CD4-positive, alpha-beta T cell treated with Interferon gamma for 1 hour (primary cell): ENCODE measurements at regions not wholly inside any gene's neighbourhood (a gene's known extent, or its start where the extent isn't known, plus 50 kb on each side); places are given as distances from the start of the nearest gene placed in this dataset.
"Not testable (repeated sequence)": the region's sequence is repeated elsewhere in the genome, so short reads cannot be mapped to it uniquely, and the experiment has no call there.

Experiments
- DNase-seq: peaks from one replicate; pipeline ENCODE4 v3.0.0-alpha.2; 2020

DNA sequence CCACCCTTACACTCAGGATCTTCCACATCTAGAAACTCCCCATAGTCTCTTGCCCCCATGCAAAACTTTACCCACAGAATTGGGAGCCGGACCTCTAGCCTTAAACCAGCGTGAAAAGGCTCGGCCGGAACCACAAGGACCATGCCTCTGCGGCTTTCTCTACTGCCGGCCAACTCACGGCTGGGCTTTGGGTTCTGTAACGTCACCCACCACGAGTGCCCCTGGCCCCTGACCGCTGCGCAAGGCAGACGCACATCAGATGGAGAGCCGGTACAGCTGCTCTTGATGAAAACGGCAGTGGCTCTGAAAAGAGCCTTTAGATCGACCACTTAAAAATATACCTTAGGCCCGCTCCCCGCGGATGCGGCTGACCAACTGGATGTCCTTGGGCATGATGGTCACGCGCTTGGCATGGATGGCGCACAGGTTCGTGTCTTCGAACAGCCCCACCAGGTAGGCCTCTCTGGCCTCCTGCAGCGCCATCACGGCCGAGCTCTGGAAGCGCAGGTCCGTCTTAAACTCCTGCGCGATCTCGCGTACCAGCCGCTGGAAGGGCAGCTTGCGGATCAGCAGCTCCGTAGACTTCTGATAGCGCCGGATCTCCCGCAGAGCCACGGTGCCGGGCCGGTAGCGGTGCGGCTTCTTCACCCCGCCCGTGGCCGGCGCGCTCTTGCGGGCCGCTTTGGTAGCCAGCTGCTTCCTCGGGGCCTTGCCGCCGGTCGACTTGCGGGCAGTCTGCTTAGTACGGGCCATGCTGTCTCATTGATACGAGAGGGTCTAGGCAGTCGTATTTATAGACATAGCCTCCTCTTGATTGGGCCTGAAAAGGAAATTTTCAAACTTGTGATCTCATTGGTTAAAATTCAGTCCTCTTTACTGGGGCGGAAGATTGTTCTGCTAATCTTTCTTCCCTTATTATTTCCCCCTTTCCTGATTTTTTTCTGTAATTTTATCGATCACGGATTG, 66.3 kb downstream of the FAM72C start:
- peak; percentile 13 for DNase-seq

DNA sequence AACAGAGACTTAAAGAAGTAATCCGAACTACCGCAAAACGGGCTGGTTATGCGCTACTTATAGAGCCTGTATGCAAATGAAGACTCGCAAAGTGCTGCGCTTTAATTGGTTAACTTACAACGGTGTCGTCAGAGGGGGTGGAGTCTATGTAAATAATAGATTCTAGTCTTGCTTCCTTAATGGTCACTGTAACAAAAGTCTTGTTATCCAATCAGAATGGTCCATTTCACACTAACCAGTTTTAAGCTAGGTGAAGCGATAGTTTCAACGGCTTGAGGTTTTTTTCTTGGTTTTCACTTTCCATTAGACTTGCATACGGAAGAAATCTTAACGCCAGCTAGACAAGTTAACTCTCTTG, 67.2 kb downstream of the FAM72C start:
- not testable (repeated sequence) for DNase-seq

DNA sequence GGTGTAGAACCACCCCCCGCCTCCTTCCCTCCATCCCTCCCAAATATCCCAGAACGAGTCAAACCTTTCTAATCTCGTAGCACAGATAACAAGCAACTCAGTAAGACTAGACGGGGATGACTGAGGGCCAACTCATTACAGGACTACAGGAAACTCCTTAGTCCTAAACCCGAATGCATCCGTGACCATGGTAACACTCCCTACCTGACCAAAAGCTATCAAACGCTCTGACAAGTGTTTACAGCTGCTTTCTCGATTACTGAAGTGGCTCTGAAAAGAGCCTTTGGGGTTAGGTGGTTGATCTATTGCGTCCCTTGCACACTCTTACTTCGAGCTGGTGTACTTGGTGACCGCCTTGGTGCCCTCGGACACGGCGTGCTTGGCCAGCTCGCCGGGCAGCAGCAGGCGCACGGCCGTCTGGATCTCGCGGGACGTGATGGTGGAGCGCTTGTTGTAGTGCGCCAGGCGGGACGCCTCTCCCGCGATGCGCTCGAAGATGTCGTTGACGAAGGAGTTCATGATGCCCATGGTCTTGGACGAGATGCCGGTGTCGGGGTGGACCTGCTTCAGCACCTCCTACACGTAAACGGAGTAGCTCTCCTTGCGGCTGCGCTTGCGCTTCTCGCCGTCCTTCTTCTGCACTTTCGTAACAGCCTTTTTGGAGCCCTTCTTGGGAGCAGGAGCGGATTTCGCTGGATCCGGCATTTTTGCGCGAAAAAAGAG, 67.7 kb downstream of the FAM72C start:
- peak; percentile 5 for DNase-seq

DNA sequence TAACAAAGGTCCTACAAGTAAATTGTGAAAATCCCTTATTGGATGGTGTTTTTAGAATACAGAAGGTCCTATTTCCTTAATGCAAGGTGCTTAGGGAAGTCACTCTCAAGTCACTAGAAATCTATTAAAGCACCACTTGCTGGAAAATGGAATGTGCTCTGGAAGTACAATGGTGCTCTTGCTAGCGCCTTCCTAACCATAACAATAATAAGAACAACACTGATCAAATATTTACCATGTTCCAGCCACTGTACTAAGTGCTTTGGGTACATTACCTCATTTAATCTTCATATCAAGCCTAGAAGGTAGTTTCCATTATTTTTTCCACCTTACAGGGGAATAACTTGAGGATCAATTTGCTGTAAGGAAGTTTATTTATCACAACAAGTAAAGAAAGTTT, 75.4 kb downstream of the FAM72C start:
- not testable (repeated sequence) for DNase-seq

DNA sequence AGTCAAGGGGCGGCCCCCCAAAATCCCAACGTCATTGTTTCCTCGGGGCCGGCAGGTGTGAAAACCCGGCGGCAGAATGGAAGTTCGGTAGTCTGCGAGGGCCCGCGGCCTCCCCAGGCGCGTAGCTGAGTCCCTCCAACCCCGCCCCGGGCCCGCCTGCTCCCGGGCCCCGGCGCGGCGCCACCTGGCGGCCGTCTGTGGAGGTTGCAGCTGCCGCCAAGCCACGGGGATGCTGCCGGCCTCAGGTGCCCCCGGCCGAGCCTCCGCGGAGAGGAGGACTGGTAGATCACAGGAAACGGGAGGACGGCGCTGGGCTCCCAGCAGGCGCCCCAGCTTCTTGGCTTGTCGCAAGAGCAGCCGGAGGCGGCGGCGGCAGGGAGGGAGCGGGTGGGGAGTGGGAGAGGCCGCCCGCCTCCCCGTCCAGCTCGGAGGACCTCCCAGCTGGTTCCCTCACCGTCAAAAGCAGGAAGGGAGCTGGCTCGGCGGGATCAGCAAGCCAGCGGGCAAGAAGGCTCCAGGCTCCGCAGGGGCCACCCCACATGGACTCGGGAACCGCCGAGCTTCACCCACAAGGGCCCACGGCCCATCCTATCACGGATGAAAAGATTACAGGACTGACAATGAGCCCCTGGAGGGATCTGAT, 86.7 kb downstream of the FAM72C start:
- DNase-seq, result peak; percentile 77

DNA sequence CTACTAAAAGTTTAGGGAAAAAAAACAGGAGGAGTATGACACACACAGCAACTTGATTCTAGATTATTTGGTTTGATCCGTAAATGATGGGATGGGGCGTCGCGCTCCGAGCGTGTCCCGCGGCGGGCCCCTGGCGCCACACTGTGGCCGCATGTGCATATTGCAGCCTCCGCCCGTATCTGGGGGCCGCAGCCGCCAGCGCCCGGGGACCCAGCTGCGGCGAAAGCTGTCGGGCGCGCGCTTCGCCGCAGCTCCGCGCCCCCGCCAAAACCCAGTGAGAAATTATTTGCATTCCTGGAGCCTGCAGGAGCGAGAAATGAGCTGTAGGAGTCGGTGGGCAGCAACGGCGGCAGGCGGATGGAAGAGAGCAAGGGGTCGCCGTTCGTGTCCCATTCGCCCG, 87.3 kb downstream of the FAM72C start:
- DNase-seq, result peak; percentile 53

DNA sequence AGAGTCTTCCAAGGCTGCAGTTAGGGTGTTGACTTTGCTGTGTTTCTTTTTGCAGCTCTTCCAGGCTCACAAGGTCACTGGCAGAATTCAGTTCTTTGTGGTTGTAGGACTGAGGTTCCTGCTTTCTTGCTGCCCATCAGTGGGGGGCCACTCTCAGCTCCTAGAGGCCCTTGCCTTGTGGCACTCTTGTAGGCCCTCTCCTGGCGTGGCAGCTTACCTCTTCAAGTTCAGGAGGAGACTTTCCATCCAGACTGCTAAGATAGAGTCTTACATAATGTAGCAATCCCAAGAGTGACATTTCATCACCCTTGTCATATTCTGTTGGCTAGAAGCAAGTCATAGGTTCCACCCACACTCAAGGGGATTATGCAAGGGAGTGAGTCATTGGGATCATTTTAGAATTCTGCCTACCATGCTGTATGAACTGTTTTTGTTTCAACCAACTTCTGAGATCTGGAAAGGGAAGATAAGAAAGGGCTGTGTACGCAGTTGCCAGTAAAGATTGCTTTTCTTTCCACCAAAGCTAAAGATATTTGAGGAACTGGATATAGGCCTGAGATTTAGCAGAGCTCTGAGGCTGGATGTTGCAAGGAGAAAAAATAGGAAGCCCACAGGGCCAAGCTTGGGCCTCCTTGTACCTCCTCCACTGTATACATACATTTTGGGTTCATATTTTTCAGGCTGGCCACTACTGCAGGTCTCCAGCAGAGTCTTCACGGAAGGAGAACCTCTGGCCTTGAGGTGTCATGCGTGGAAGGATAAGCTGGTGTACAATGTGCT, 91.8 kb downstream of the FAM72C start:
- peak; percentile 22 for DNase-seq

DNA sequence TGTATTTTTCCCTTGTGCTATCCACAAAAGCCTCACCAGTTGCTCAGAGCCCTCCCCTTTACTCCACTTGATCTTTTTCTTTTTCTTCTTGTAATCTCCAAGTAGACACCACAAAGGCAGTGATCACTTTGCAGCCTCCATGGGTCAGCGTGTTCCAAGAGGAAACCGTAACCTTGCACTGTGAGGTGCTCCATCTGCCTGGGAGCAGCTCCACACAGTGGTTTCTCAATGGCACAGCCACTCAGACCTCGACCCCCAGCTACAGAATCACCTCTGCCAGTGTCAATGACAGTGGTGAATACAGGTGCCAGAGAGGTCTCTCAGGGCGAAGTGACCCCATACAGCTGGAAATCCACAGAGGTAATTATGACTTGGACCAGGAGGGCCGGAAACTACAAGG, 95.8 kb downstream of the FAM72C start:
- DNase-seq, result not testable (repeated sequence)

DNA sequence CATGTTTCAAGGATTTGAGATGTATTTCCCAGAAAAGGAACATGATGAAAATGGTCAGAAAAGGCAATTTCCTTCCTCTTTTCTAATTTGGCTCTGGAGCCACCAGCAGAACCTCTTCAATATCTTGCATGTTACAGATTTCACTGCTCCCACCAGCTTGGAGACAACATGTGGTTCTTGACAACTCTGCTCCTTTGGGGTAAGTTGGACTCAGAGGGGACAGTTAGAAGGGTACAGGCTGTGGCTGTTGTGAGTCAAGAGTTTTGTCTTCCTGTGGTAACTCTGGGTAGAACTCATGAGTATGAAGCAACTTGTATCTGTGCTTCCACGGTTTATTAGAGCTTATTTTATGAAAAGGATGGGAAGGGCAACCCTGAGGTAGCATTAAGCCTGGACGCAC, 97.2 kb downstream of the FAM72C start:
- DNase-seq, result not testable (repeated sequence)

DNA sequence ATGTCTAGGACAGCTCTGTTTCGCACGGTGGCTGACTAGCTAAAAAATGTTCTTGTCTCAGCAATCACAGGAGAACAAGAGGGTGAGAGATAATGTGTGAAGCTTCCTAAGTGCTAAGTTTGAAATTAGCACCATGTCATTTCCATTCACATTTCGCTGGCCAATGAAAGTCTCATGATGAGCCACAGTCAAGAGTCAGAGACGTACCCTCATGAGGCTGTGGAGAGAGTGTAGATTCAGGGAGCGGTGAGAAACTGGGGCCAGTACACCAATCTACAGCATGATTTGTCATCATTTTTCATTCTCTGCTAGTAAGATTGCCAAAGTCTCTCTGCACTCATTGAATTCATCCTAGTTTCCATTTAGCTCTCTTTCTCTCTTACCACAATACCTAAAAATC, 98.1 kb downstream of the FAM72C start:
- not testable (repeated sequence) for DNase-seq

DNA sequence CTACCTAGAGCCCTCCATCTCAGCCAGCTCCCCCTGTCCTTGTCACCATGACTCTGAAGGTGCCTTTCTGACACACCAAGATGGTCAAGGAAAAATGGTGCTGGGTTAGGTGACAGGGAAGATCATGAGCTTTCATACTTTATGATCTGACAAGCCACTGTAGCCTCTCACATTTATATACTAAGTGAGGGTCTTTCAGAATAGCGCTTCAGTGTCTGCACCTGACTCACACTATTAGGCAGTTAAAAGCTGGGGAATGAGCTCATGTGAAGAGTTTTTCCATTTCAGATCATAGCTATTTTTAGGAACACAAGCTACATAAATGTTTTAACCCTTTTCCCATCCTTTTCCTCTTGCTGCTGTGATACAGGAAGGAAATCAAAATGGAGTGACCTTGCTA, 101.4 kb downstream of the FAM72C start:
- not testable (repeated sequence) for DNase-seq

DNA sequence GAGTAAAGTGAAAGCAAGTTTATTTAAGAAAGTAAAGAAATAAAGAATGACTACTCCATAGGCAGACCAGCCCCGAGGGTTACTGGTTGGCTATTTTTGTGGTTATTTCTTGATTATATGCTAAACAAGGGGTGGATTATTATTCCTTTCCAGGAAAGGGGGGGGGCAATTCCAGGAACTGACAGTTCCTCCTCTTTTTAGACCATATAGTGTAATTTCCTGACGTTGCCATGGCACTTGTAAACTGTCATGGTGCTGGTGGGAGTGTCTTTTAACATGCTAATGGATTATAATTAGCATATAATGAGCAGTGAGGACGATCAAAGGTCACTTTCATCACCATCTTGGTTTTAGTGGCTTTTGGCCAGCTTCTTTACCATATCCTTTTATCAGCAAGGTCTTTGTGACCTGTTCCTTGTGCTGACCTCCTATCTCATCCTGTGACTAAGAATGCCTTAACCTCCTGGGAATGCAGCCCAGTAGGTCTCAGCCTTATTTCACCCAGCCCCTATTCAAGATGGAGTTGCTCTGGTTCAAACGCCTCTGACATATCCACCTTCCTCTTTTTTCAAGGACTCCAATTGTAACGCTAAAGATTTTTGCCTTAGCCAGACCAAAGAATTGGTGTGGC, 104.1 kb downstream of the FAM72C start:
- peak; percentile 29 for DNase-seq

DNA sequence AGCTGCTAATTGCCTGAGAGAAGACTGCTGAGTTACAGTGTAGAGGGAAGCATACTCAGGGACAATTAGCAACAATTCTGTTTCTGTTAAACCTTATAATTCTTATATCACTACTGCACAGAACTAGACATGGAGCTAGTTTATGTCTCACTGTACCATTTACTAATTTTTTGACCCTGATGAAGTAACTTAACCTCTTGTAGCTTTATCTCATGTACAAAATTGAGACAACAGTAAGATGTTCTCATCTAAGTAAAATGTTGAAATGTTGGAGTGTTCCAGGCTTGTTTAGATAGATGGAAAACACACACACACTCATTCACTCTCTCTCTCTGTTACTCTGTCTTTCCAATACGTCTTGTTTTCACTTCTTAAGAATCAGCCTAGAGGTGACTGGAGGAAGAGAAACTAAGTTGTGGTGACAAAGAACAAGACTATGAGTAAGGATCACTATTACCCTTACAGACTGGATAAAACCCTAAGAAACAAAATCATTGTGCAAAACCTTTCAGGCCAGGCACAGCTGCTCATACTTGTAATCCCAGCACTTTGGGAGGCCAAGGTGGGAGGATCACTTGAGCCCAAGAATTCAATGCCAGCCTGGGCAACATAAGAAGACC, 107.8 kb downstream of the FAM72C start:
- not testable (repeated sequence) for DNase-seq

DNA sequence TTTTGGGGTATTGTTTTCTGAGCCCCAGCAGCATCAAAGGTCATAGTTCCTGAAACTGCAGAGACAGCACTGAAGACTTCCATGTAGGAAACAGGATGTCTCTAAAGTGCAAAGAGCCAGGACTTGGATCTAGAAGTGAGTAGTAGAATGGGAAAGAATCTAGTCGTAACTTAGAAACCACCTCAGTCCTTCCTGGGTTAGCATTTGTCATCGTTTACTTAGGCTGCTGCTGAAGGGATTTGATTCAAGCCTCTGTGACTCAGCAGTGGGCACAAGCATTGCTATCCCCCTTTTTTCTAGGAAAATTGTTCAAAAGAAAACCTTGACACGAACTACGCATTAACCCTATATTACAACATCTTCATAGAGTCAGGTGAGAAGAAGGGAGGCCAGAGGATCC, 109.1 kb downstream of the FAM72C start:
- DNase-seq, result not testable (repeated sequence)

DNA sequence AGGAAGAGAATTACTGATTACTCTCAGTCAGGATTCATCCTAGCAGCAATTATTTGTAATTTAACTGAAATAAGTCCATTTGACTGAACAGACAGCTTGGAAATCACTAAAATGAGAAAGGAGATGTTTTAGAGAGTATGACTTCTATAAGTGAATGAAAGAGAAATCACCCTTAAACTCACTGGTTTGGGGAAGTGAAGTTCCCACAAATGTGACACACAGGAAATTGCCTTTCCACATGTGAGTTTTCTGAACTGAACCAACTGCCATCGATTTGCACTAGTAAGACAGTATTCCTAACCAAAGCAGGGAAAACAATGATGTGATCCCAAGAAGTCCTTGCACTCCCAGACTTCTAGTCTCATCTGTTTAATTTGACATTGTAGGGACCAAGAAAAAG, 110.5 kb downstream of the FAM72C start:
- DNase-seq, result not testable (repeated sequence)

DNA sequence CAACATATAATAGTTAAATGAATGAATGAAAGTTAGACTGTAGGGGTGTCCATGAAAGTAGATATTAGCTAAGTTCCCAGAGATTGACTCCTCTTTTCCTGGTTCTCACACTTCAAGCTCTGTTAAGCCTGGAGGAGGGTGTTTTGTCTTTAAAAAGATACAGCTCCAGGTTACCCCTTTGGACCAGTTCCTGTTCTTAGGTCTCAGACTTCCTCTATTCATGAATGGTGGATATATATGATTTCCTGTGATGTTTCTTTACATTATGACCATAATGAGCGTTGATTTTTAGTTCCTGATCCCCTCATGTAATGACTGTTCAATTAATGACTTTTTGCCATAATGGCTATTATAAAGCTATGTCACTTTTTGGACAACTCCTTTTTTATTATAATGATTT, 115.9 kb downstream of the FAM72C start:
- not testable (repeated sequence) for DNase-seq

DNA sequence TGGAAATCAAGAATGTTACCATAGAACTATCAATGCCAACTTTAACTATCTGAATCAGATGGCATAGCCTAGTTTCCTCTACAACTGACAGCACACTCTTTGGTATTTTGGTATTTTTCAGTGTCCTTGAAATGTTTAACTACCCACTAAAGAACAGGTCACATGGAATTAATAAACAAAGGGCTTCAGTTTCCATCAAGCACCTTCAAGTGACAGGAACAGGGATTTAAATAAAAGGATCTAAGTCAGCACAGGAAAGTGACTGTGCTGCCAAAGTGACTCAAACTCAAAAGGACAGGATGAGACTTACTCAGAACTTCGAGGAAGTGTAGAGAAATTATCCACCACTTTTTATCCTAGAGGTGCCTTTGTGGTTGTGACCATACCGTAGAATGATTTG, 117.7 kb downstream of the FAM72C start:
- not testable (repeated sequence) for DNase-seq

DNA sequence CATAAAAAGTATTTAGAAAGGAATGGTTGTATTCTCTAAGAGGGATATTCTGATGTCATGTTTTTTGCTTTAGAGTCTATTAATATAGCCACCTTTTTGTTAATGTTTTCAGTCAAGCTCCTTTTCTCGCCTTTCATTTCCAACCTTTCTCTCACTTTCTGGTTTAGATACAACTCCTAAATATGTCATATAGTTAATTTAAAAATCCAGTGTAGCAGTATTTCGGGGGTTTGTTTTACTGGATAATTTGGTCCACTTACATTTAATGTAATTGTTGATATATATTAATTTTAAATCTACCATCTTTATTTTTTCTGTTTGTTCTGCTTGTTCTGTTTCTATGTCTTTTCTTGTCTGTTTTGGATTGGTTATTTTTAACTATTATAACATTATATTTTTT, 121.1 kb downstream of the FAM72C start:
- not testable (repeated sequence) for DNase-seq

DNA sequence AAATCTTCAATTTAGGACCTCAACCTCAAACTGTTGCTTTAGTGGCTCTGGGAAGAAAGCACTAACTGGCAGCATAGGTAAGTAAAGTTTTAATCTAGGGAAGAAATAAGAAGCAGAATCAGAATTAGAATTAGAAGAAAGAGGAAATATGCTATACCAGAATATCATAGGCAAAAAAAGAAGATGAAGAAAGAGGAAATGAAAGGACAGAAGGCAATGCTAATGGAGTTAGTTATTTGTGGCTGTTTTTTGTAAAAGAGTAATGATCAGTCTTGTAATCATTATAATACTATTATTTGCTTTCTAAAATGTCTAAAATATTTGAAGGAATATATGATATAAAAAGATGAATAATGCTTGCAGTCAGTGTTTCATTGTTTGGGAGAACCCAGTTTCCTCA, 122.9 kb downstream of the FAM72C start:
- not testable (repeated sequence) for DNase-seq

DNA sequence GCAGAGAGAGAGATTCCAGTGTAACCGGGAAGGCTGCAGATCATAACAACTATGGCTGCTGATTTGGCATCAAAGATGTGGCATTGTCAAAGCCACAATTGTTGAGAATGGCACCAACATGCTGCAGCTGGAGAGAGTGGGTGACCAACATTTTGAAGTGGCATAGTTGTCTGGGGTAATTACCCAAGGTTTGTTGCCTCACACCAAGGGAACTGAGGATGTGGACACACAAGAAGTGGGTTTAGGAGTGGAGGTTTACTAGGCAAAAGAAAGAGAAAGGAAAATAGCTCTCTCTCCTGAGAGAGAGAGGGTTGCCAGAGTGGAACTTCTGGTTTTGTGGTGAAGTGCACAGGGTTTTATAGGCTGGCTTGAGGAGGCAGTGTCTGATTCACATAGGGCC, 126.6 kb downstream of the FAM72C start:
- DNase-seq, result not testable (repeated sequence)

DNA sequence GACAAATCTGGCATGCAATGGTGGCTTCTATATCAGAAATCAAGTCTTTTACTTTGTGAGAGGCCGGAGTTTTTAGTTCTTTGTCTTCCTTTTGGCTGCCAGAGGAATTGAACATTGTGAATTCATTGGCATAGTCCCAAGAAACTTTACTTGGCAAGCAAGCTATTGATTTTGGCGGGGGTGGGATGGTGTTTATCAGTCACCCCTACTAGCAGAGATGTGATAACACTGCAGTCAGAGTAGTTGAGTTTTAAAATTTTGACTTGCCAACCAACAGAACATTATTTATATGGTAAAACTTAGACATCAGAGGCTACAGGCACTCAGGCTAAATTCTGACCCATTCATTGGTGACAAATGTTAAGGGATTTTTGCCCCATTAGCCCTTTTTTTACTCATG, 129.7 kb downstream of the FAM72C start:
- not testable (repeated sequence) for DNase-seq

DNA sequence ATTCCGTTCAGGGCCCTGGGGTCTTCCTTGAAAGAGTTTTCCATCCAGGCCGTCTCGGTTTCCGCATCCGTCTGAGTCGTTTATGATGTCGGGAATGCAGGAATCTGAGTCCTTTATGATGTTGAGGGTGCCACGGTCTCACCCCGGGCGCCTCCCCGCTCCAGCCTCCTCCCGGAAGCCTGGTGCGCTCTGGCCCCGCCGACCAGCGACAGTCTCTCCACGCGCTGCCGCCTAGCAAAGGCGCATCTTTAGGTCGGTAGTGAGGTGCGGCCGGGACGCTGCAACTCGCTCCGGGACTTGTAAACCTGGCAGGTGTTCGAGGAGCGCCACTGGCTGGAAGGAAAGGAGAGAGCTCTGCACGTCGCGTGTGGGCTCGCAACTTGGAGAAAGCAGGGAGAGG, 132.6 kb downstream of the FAM72C start:
- not testable (repeated sequence) for DNase-seq
